Ishikawa (cell line): ENCODE measurements at regions not wholly inside any gene's neighbourhood (a gene's known extent, or its start where the extent isn't known, plus 50 kb on each side); places are given as distances from the start of the nearest gene placed in this dataset.

Source experiments
- CEBPB ChIP-seq: IDR thresholded peaks from 2 replicates; pipeline ENCODE4 v1.6.1; 2012
- CREB1 ChIP-seq: IDR thresholded peaks from 2 replicates; pipeline ENCODE4 v1.6.1; 2012; ENCODE audit warnings: low read depth
- EGR1 ChIP-seq: IDR thresholded peaks from 2 replicates; pipeline ENCODE4 v1.6.1; 2012
- EP300 ChIP-seq: IDR thresholded peaks from 2 replicates; pipeline ENCODE4 v1.6.1; 2012; ENCODE audit warnings: borderline replicate concordance
- FOXM1 ChIP-seq: IDR thresholded peaks from 2 replicates; pipeline ENCODE4 v1.6.1; 2012; ENCODE audit warnings: low read depth, borderline replicate concordance
- NFIC ChIP-seq: IDR thresholded peaks from 2 replicates; pipeline ENCODE4 v1.6.1; 2012
- RAD21 ChIP-seq: IDR thresholded peaks from 2 replicates; pipeline ENCODE4 v1.6.1; 2012; ENCODE audit warnings: low read depth
- TAF1 ChIP-seq: IDR thresholded peaks from 2 replicates; pipeline ENCODE4 v1.6.1; 2012; ENCODE audit warnings: low read depth, mild to moderate bottlenecking
- TCF12 ChIP-seq: IDR thresholded peaks from 2 replicates; pipeline ENCODE4 v1.6.1; 2012; ENCODE audit warnings: low read depth
- TEAD4 ChIP-seq: IDR thresholded peaks from 2 replicates; pipeline ENCODE4 v1.6.1; 2012
- YY1 ChIP-seq: IDR thresholded peaks from 2 replicates; pipeline ENCODE4 v1.6.1; 2012; ENCODE audit warnings: low read depth
- ZBTB7A ChIP-seq: IDR thresholded peaks from 2 replicates; pipeline ENCODE4 v1.6.1; 2012; ENCODE audit warnings: low read depth
- TF ChIP-seq, protein P1 (sequence below): IDR thresholded peaks from 2 replicates; pipeline ENCODE4 v1.6.1; 2012; ENCODE audit warnings: low read depth, mild to moderate bottlenecking
- TF ChIP-seq, protein P2 (sequence below): IDR thresholded peaks from 2 replicates; pipeline ENCODE4 v1.6.1; 2012
- TF ChIP-seq, protein P3 (sequence below): IDR thresholded peaks from 2 replicates; pipeline ENCODE4 v1.6.1; 2012

DNA sequence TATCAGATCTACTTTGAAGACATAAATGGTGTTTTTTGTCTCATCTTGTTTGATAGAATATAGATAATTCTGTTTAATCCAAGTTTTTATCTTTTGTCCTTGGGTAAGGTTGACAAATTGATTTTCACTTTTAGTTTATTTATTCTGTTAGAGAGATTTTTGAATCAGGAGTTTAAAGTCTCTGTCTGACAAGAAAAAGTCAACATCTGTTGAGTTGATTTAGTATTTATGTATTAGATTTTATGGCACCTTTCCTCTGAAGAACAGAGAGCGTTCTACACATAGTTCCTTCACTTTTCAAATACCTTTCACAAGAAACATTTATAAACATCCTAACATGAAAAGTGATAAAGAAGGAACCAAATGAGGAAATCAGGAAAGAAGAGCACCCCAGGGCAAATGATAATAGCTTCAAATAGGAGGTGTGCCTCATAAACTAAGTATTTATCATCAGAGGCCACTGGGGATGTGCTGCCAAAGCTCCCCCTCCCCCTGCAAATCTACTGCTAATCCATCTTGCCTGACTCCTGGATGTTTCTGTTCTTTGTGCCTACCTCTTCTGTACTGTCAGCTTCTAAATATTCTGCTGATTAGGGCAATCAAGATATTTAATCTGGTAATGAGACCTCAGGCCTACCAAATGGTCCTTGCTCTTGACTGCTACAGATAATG lies 457.7 kb upstream of the CHD1 start:
- no peak for TF ChIP-seq TEAD4
- TF ChIP-seq ZBTB7A, result no peak
- TF ChIP-seq NFIC, result no peak
- no peak for TF ChIP-seq FOXM1
- TF ChIP-seq, protein P1, sequence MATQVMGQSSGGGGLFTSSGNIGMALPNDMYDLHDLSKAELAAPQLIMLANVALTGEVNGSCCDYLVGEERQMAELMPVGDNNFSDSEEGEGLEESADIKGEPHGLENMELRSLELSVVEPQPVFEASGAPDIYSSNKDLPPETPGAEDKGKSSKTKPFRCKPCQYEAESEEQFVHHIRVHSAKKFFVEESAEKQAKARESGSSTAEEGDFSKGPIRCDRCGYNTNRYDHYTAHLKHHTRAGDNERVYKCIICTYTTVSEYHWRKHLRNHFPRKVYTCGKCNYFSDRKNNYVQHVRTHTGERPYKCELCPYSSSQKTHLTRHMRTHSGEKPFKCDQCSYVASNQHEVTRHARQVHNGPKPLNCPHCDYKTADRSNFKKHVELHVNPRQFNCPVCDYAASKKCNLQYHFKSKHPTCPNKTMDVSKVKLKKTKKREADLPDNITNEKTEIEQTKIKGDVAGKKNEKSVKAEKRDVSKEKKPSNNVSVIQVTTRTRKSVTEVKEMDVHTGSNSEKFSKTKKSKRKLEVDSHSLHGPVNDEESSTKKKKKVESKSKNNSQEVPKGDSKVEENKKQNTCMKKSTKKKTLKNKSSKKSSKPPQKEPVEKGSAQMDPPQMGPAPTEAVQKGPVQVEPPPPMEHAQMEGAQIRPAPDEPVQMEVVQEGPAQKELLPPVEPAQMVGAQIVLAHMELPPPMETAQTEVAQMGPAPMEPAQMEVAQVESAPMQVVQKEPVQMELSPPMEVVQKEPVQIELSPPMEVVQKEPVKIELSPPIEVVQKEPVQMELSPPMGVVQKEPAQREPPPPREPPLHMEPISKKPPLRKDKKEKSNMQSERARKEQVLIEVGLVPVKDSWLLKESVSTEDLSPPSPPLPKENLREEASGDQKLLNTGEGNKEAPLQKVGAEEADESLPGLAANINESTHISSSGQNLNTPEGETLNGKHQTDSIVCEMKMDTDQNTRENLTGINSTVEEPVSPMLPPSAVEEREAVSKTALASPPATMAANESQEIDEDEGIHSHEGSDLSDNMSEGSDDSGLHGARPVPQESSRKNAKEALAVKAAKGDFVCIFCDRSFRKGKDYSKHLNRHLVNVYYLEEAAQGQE, result no peak
- TF ChIP-seq RAD21, result no peak
- TF ChIP-seq, protein P2, sequence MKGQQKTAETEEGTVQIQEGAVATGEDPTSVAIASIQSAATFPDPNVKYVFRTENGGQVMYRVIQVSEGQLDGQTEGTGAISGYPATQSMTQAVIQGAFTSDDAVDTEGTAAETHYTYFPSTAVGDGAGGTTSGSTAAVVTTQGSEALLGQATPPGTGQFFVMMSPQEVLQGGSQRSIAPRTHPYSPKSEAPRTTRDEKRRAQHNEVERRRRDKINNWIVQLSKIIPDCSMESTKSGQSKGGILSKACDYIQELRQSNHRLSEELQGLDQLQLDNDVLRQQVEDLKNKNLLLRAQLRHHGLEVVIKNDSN, result no peak
- no peak for TF ChIP-seq CREB1
- TF ChIP-seq, protein P3, sequence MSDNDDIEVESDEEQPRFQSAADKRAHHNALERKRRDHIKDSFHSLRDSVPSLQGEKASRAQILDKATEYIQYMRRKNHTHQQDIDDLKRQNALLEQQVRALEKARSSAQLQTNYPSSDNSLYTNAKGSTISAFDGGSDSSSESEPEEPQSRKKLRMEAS, result no peak
- TF ChIP-seq TCF12, result no peak
- TF ChIP-seq CEBPB, result no peak
- TF ChIP-seq YY1, result no peak
- no peak for TF ChIP-seq EP300
- TF ChIP-seq EGR1, result no peak
- no peak for TF ChIP-seq TAF1

DNA sequence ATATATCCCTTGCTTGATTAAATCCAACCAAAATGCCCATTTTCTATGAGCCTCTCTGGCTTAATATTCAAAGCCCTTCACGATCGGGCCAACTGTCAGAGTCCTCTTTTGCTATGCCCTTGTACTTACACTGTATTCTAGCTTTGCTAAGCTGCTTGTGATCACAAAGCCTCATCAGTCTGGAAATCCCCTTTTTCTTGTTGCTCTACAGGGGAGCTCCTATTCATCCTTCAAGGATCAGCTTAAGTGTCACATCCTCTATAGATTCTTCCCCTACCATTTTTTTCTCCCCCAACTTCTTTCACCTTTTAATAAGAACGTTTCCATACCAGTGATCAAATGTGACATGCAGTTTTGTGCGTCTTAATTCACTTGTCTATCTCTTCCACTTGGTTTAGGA lies 450.4 kb upstream of the CHD1 start:
- TF ChIP-seq FOXM1, result no peak
- TF ChIP-seq EP300, result no peak
- no peak for TF ChIP-seq TEAD4
- TF ChIP-seq CEBPB, result no peak
- TF ChIP-seq, protein P2, result no peak

DNA sequence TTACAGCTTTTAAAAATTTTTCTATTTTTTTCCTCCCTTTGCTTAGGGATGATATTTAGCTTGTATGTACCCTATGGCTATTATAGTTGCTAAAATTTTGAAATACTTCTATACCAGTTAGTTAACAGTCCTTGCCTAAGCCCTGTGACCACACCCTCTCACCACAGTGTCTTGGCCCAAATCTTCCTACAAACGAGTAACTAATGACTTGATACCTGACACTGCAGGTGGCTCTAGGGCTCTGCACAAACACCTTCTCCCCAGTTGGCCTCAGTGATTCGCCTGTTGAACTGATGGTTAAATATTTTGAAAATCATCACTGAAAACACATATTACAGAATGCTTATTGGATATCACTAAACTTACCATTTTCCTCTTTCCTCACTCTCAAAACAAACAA lies 449.6 kb upstream of the CHD1 start:
- TF ChIP-seq, protein P3, result no peak

DNA sequence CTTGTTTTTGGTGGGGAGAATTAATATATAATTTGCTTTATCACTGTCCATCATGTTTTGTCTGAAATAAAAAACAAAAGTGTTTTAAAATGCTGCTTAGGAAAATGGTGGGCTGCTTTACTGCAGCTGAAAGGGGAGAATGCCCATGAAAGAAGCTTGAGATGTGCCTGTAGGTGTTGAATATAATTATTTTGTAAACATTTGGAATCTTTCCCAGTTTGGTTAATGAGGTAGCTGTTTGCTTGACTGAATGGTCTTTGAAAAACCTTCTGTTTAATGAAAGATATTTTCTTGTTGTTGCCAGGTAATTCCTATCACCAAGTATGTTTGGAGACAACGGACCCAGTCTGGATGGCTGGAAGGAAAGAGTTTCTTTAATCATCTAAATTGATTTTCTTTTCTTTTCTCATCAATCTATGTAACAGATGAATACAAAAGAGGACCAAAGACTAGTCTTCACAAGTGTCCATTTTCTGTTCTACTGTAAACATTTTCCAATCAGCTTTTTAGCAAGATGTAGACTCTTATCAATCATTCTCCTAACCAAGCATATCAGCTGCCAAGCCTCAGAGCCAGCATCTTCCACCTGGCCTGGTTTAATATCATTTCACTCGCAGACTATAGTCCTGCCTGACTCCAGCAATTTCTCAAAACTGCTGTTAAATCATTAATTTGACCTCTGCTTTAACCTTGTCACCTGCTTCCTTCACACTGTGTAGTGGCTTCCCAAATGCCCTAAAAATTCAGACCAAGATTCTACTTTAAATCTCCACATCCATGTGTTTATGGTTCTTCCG lies 441.2 kb upstream of the CHD1 start:
- TF ChIP-seq TEAD4, result no peak
- TF ChIP-seq NFIC, result no peak
- no peak for TF ChIP-seq CEBPB
- no peak for TF ChIP-seq RAD21
- no peak for TF ChIP-seq CREB1
- TF ChIP-seq EGR1, result no peak
- TF ChIP-seq, protein P2, result no peak
- no peak for TF ChIP-seq TCF12
- TF ChIP-seq ZBTB7A, result no peak
- TF ChIP-seq, protein P3, result no peak
- TF ChIP-seq, protein P1, result no peak

DNA sequence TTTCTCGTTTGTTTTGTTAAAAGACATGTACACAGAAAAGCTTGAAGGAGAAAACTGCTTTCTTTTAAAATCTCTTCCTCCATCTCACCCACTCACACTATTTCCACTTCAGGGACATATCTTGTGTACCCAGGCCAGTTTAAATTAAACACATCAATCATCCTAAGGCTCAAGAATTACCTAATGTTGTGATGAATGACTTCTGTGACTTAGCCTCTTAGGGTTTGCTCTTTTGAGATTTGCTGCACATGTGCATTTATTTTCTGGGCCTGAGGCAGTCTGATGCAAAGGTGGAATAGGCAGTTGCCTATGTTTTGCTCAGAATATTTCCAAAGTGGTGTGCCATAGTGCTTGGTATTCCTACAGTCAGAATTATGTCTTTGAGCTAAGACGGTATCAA lies 439.9 kb upstream of the CHD1 start:
- TF ChIP-seq, protein P1, result no peak
- TF ChIP-seq, protein P3, result no peak
- TF ChIP-seq RAD21 (no peak), FOXM1 (no peak), EP300 (no peak), TEAD4 (no peak), YY1 (no peak), ZBTB7A (no peak), CREB1 (no peak), TCF12 (no peak), NFIC (no peak), TAF1 (no peak), CEBPB (no peak), EGR1 (no peak)
- TF ChIP-seq, protein P2, result no peak
